HAP-1 (cell line): ENCODE measurements at regions not wholly inside any gene's neighbourhood (a gene's known extent, or its start where the extent isn't known, plus 50 kb on each side); places are given as distances from the start of the nearest gene placed in this dataset.

Source experiments
- DNase-seq, 2 experiments: peaks; one replicate each; pipeline ENCODE4 v3.0.0-alpha.2; 2016 to 2020; ENCODE audit warnings: low spot score in 2 of 2
- H3K27me3 ChIP-seq: fragments of 250-450 bp; sonication (Bioruptor Pico); 2 replicates; pipeline ENCODE4 v1.5.1; 2020; ENCODE audit warnings: low read depth, mild to moderate bottlenecking, moderate library complexity
- H3K36me3 ChIP-seq: fragments of 250-450 bp; sonication (Bioruptor Pico); replicated peaks from 2 replicates; pipeline ENCODE4 v1.5.1; 2020; ENCODE audit warnings: mild to moderate bottlenecking
- H3K4me1 ChIP-seq: fragments of 250-450 bp; sonication (Bioruptor Pico); 2 replicates; pipeline ENCODE4 v1.5.1; 2020; ENCODE audit warnings: mild to moderate bottlenecking
- H3K4me3 ChIP-seq: fragments of 250-450 bp; sonication (Bioruptor Pico); 2 replicates; pipeline ENCODE4 v1.5.1; 2020; ENCODE audit warnings: mild to moderate bottlenecking, moderate library complexity
- H3K9me3 ChIP-seq: fragments of 250-450 bp; sonication (Bioruptor Pico); 2 replicates; pipeline ENCODE4 v1.5.1; 2020; ENCODE audit warnings: mild to moderate bottlenecking, moderate library complexity
- in situ Hi-C: fragments of 300-500 bp; cut with MboI; formaldehyde crosslinking; loops from 3 replicates; pipeline ENCODE4 v1.14.3; 2020; ENCODE audit warnings: low sequenced_read_pairs, inconsistent platforms, mixed read lengths

GRCh38 chr6:99130897-99131873 is 183.4 kb upstream of the FBXL4 start:
- in situ Hi-C loops = no loop called here
- no peaks in the 10 kb centered on the region for H3K27me3 ChIP-seq
- no peaks in the 10 kb centered on the region for H3K36me3 ChIP-seq
- no peak overlapping the region for H3K4me3 ChIP-seq
- DNase-seq = no peak
- H3K4me1 ChIP-seq = no peaks in the 10 kb centered on the region
- H3K9me3 ChIP-seq = no peaks in the 10 kb centered on the region

- in situ Hi-C loops = no loop called here
These were observed 182.1 kb upstream of the FBXL4 start for GRCh38 chr6:99129835-99130234.

GRCh38 chr6:99121748-99122147 is 174.0 kb upstream of the FBXL4 start:
- no peak overlapping the region for H3K4me3 ChIP-seq
- H3K4me1 ChIP-seq = no peaks in the 10 kb centered on the region
- H3K27me3 ChIP-seq = peaks cover 3% of the 10 kb centered on the region
- H3K36me3 ChIP-seq = no peaks in the 10 kb centered on the region
- in situ Hi-C loops = loop anchor here (25.0 kb wide), 1 partner anchor 234 kb away; no protein-coding TSS in a partner anchor
- no peaks in the 10 kb centered on the region for H3K9me3 ChIP-seq
- DNase-seq = no peak

More at GRCh38 chr6:99129835-99130234, 182.1 kb upstream of the FBXL4 start:
- Histone ChIP-seq H3K27me3 (no peaks in the 10 kb centered on the region), H3K4me1 (no peaks in the 10 kb centered on the region), H3K36me3 (no peaks in the 10 kb centered on the region), H3K4me3 (no peak overlapping the region), H3K9me3 (no peaks in the 10 kb centered on the region)
- DNase-seq = no peak

GRCh38 chr6:99120641-99121040 is 172.9 kb upstream of the FBXL4 start:
- in situ Hi-C loops = loop anchor here (25.0 kb wide), 1 partner anchor 233 kb away; no protein-coding TSS in a partner anchor
- no peak overlapping the region for H3K4me3 ChIP-seq
- no peak for DNase-seq

GRCh38 chr6:99119109-99120031 is 171.6 kb upstream of the FBXL4 start:
- H3K4me1 ChIP-seq = no peaks in the 10 kb centered on the region
- in situ Hi-C loops = loop anchor here (25.0 kb wide), 1 partner anchor 232 kb away; no protein-coding TSS in a partner anchor
- H3K9me3 ChIP-seq = no peaks in the 10 kb centered on the region
- no peaks in the 10 kb centered on the region for H3K36me3 ChIP-seq
- peaks cover 3% of the 10 kb centered on the region for H3K27me3 ChIP-seq
- peak; percentile 61 to 68 for DNase-seq
- no peak overlapping the region for H3K4me3 ChIP-seq

More at GRCh38 chr6:99120641-99121040, 172.9 kb upstream of the FBXL4 start:
- Histone ChIP-seq H3K4me1 (no peaks in the 10 kb centered on the region), H3K36me3 (no peaks in the 10 kb centered on the region), H3K9me3 (no peaks in the 10 kb centered on the region), H3K27me3 (peaks cover 3% of the 10 kb centered on the region)

- Histone ChIP-seq H3K4me1 (no peaks in the 10 kb centered on the region), H3K4me3 (no peak overlapping the region), H3K9me3 (no peaks in the 10 kb centered on the region), H3K36me3 (no peaks in the 10 kb centered on the region), H3K27me3 (peaks cover 3% of the 10 kb centered on the region)
- DNase-seq = no peak
- in situ Hi-C loops = loop anchor here (25.0 kb wide), 1 partner anchor 228 kb away; no protein-coding TSS in a partner anchor
These were observed 167.1 kb upstream of the FBXL4 start for GRCh38 chr6:99114769-99115406.

GRCh38 chr6:99111590-99111989 is 163.8 kb upstream of the FBXL4 start:
- no peak overlapping the region for H3K4me3 ChIP-seq
- H3K36me3 ChIP-seq = no peaks in the 10 kb centered on the region
- no peaks in the 10 kb centered on the region; the same call in 1 of the 2 replicates for H3K27me3 ChIP-seq
- in situ Hi-C loops = loop anchor here (25.0 kb wide), 1 partner anchor 224 kb away; no protein-coding TSS in a partner anchor
- DNase-seq = no peak
- no peaks in the 10 kb centered on the region for H3K4me1 ChIP-seq
- no peaks in the 10 kb centered on the region for H3K9me3 ChIP-seq

- H3K4me3 ChIP-seq = no peak overlapping the region
- H3K27me3 ChIP-seq = no peaks in the 10 kb centered on the region; the same call in 1 of the 2 replicates
- H3K36me3 ChIP-seq = no peaks in the 10 kb centered on the region
- H3K4me1 ChIP-seq = no peaks in the 10 kb centered on the region
- H3K9me3 ChIP-seq = no peaks in the 10 kb centered on the region
- no peak for DNase-seq
- in situ Hi-C loops = loop anchor here (25.0 kb wide), 1 partner anchor 223 kb away; no protein-coding TSS in a partner anchor
These were observed 162.3 kb upstream of the FBXL4 start for GRCh38 chr6:99110029-99110428.

- no peaks in the 10 kb centered on the region for H3K27me3 ChIP-seq
- no peaks in the 10 kb centered on the region for H3K36me3 ChIP-seq
- no peak for DNase-seq
- H3K4me1 ChIP-seq = no peaks in the 10 kb centered on the region
- in situ Hi-C loops = loop anchor here (25.0 kb wide), 1 partner anchor 217 kb away; no protein-coding TSS in a partner anchor
- H3K4me3 ChIP-seq = no peak overlapping the region
- H3K9me3 ChIP-seq = no peaks in the 10 kb centered on the region
These were observed 156.5 kb upstream of the FBXL4 start for GRCh38 chr6:99104218-99104617.

- DNase-seq = no peak
- Histone ChIP-seq H3K9me3 (no peaks in the 10 kb centered on the region), H3K27me3 (peaks cover 3% of the 10 kb centered on the region; the same call in 1 of the 2 replicates), H3K4me1 (no peaks in the 10 kb centered on the region), H3K4me3 (no peak overlapping the region), H3K36me3 (no peaks in the 10 kb centered on the region)
- in situ Hi-C loops = no loop called here
These were observed 151.5 kb upstream of the FBXL4 start for GRCh38 chr6:99099243-99099642.

GRCh38 chr6:99096170-99096569 is 148.4 kb upstream of the FBXL4 start:
- in situ Hi-C loops = no loop called here
- Histone ChIP-seq H3K36me3 (no peaks in the 10 kb centered on the region), H3K4me1 (no peaks in the 10 kb centered on the region), H3K27me3 (peaks cover 12% of the 10 kb centered on the region), H3K9me3 (no peaks in the 10 kb centered on the region), H3K4me3 (no peak overlapping the region)
- no peak for DNase-seq

- H3K4me3 ChIP-seq = no peak overlapping the region
- in situ Hi-C loops = no loop called here
- H3K4me1 ChIP-seq = no peaks in the 10 kb centered on the region
- H3K9me3 ChIP-seq = no peaks in the 10 kb centered on the region
- no peaks in the 10 kb centered on the region for H3K36me3 ChIP-seq
- no peak for DNase-seq
- peaks cover 14% of the 10 kb centered on the region for H3K27me3 ChIP-seq
These were observed 145.9 kb upstream of the FBXL4 start for GRCh38 chr6:99093456-99094190.
